Activated B cell treated with CpG ODN at 0.5 μM for 24 hours (primary cell): ENCODE measurements at regions not wholly inside any gene's neighbourhood (a gene's known extent, or its start where the extent isn't known, plus 50 kb on each side); places are given as distances from the start of the nearest gene placed in this dataset.

Experiments
- ATAC-seq: fragments of 200-7000 bp; cut with Tn5 transposase; one replicate; pipeline ENCODE4 v1.10.0; 2021; ENCODE audit warnings: low read depth, mild to moderate bottlenecking, moderate library complexity
- CTCF ChIA-PET: fragments of 350-600 bp; sonication (Branson Sonifier 250); formaldehyde crosslinking; loops from one replicate; lab custom pipeline; 2021; ENCODE audit warnings: antibody characterized with exemption; lab: Charles Lee
- POLR2A ChIA-PET: fragments of 350-600 bp; sonication (Branson Sonifier 250); formaldehyde crosslinking; loops from one replicate; lab custom pipeline; 2021; ENCODE audit warnings: antibody characterized with exemption; lab: Charles Lee
- DNase-seq: peaks from one replicate; pipeline ENCODE4 v3.0.0; 2022
- H3K27ac Mint-ChIP-seq: one replicate; pipeline ENCODE4 v1.8.0; 2020; ENCODE audit warnings: mixed read lengths
- H3K27me3 Mint-ChIP-seq: one replicate; pipeline ENCODE4 v1.8.0; 2021; ENCODE audit warnings: mixed read lengths
- H3K36me3 Mint-ChIP-seq: one replicate; pipeline ENCODE4 v1.8.0; 2021; ENCODE audit warnings: low read depth, mixed read lengths
- H3K4me1 Mint-ChIP-seq: one replicate; pipeline ENCODE4 v1.8.0; 2021; ENCODE audit warnings: mixed read lengths
- H3K4me3 Mint-ChIP-seq: one replicate; pipeline ENCODE4 v1.8.0; 2020; ENCODE audit warnings: mild to moderate bottlenecking, mixed read lengths
- H3K9me3 Mint-ChIP-seq: one replicate; pipeline ENCODE4 v1.8.0; 2020; ENCODE audit warnings: mixed read lengths
- CTCF ChIP-seq: fragments of 200-600 bp; IDR thresholded peaks from one replicate; pipeline ENCODE4 v1.8.0; 2022; ENCODE audit warnings: antibody characterized with exemption, mild to moderate bottlenecking
- intact Hi-C: fragments of 100-400 bp; cut with micrococcal nuclease; formaldehyde crosslinking; loops from one replicate; pipeline ENCODE4 v1.15.1; 2024

- no peak for ATAC-seq
- ChIA-PET POLR2A (no interaction called here), CTCF (no interaction called here)
- Mint-ChIP-seq H3K36me3 (no peaks in the 10 kb centered on the region), H3K4me1 (no peaks in the 10 kb centered on the region), H3K9me3 (peaks cover 10% of the 10 kb centered on the region), H3K27ac (no peak overlapping the region), H3K27me3 (no peaks in the 10 kb centered on the region), H3K4me3 (no peak overlapping the region)
- intact Hi-C loops = no loop called here
- TF ChIP-seq CTCF = no peak
- no peak for DNase-seq
These were observed 824.8 kb upstream of the SALL3 start for GRCh38 chr18:78154853-78155252.

- no peaks in the 10 kb centered on the region for H3K4me1 Mint-ChIP-seq
- H3K9me3 Mint-ChIP-seq = peaks cover 10% of the 10 kb centered on the region
- no peak overlapping the region for H3K4me3 Mint-ChIP-seq
- intact Hi-C loops = no loop called here
- no peak for DNase-seq
- CTCF ChIA-PET = no interaction called here
- H3K27ac Mint-ChIP-seq = no peak overlapping the region
- H3K36me3 Mint-ChIP-seq = no peaks in the 10 kb centered on the region
- TF ChIP-seq CTCF = no peak
- no peaks in the 10 kb centered on the region for H3K27me3 Mint-ChIP-seq
- POLR2A ChIA-PET = no interaction called here
- ATAC-seq = no peak
These were observed 823.2 kb upstream of the SALL3 start for GRCh38 chr18:78156466-78156865.

- ATAC-seq = no peak
- Mint-ChIP-seq H3K4me3 (no peak overlapping the region), H3K27me3 (no peaks in the 10 kb centered on the region), H3K36me3 (no peaks in the 10 kb centered on the region), H3K9me3 (peaks cover 10% of the 10 kb centered on the region), H3K4me1 (no peaks in the 10 kb centered on the region), H3K27ac (no peak overlapping the region)
- intact Hi-C loops = no loop called here
- POLR2A ChIA-PET = no interaction called here
- DNase-seq = no peak
- CTCF ChIA-PET = no interaction called here
- TF ChIP-seq CTCF = no peak
These were observed 820.7 kb upstream of the SALL3 start for GRCh38 chr18:78158943-78159342.

GRCh38 chr18:78159397-78159796 lies 820.2 kb upstream of the SALL3 start:
- no peak for TF ChIP-seq CTCF
- intact Hi-C loops = no loop called here
- H3K4me3 Mint-ChIP-seq = no peak overlapping the region
- ChIA-PET CTCF (no interaction called here), POLR2A (no interaction called here)
- DNase-seq (no peak), ATAC-seq (no peak)
- H3K36me3 Mint-ChIP-seq = no peaks in the 10 kb centered on the region
- H3K4me1 Mint-ChIP-seq = no peaks in the 10 kb centered on the region
- H3K27ac Mint-ChIP-seq = no peak overlapping the region
- peaks cover 10% of the 10 kb centered on the region for H3K9me3 Mint-ChIP-seq
- H3K27me3 Mint-ChIP-seq = no peaks in the 10 kb centered on the region

GRCh38 chr18:78160961-78161656 lies 818.5 kb upstream of the SALL3 start:
- POLR2A ChIA-PET = no interaction called here
- ATAC-seq = no peak
- CTCF ChIA-PET = no interaction called here
- Mint-ChIP-seq H3K36me3 (no peaks in the 10 kb centered on the region), H3K4me1 (no peaks in the 10 kb centered on the region), H3K27me3 (no peaks in the 10 kb centered on the region), H3K27ac (no peak overlapping the region), H3K9me3 (peaks cover 10% of the 10 kb centered on the region), H3K4me3 (no peak overlapping the region)
- intact Hi-C loops = no loop called here
- TF ChIP-seq CTCF = no peak
- no peak for DNase-seq
